ENCODE measurements at regions not wholly inside any gene's neighbourhood (a gene's known extent, or its start where the extent isn't known, plus 50 kb on each side); places are given as distances from the start of the nearest gene placed in this dataset.

DNA sequence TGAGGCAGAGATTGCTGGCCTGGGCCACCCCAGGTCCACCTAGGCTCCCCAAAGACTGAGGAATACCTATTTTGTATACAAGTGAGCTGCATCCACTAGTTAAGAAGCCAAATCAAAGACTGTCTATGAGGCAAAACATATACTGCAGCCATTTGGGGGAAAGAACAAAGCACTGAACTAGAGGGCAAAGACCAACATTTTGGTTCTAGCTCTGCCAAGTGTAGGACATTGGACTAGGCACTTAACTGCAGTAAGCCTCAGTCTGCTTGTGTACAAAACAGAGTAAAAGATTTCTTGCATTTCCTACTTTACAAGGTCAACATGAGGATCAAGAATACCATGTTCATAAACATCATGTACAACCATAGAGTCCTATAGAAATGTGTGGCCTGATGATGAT lies 94.8 kb upstream of the CYP1B1 start:
- no peak for DNase-seq

DNA sequence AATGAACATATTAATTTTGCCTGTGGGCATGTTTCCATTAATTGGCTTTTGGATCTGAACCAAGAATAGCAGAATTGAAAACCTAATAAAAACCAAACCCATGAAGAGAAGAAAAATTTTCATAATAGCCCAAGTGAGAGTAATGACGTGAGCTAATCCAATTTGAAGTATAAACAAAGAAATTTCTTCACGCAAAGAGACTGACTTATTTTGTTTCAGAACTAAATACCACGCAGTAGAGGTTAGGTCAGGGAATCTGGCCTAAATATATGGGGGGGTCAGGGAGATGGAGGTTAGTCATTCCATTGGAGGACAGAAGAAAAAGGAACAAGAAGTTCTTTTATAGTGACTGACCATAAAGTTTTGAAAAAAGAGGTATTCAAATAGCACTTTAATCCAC lies 94.1 kb upstream of the CYP1B1 start:
- no peak for DNase-seq

DNA sequence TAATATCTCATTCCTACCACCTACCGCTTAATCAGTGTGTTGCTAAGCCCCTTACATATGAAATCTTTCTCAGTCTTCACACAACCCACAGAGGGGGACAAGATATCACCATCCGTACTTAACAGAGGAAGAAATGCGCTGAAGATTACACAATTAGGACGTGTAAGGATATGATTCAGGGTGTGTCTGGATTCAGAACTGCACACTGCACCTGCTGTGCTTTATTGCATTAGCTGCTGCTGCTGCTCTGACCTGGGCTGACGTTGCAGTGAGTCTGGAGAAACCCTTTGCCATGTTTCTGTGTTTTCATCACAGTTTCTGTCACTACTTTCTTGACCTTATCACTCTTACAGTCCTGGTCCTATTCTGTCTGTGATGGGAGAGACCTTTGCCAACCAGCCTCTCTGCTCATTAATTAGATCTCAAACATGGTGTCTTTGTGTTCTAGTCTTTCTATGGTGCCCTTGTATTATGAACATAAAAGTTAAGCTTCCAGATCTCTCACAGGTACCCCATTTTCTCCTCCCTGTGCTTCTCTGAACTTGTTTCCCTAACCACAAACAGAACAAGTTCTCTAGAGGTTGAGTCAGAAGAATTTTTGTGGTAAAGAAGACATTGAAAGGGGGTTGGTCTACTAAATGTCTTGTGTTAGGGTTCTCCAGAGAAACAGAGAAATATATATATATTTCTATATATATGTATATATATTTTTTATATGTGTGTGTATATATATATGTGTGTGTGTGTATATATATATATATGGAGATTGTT lies 92.9 kb upstream of the CYP1B1 start:
- DNase-seq: peak; percentile 69

DNA sequence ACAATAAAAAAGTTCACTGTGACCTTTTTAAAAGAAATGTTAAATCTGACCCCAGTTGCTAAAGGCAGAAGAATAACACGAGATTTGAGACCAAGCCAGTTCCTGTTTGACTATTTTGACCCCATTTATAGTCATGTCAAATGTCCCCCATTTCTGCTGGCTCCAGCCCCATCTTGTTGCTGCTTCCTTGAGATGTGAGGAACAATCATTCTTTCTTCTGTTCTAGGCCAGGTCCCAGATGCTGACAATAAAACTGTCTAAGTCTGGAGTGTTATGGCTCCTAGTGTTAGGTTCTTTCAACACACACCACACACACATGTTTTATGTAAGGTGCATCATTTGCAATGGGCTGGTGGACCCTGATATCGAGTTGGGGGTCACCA lies 92.0 kb upstream of the CYP1B1 start:
- no peak for DNase-seq

DNA sequence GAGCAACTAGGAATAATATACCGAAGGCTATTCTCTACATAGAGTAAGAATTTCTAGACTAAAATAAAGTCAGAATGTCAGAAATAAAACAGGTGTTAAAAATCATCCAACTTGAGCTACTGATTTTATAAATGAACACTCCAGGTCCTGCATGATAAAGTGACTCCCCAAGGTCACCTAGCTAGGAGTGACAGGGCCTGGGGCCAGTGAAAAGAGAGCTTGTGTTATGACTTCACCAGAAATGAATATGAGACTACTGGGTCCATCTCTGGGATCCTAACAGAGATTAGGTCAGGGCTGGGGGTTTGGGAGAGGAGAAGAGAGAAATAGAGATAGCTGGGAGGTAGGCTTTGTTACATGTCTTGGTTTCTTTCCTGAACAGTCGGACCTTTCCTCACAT lies 89.7 kb upstream of the CYP1B1 start:
- no peak for DNase-seq

DNA sequence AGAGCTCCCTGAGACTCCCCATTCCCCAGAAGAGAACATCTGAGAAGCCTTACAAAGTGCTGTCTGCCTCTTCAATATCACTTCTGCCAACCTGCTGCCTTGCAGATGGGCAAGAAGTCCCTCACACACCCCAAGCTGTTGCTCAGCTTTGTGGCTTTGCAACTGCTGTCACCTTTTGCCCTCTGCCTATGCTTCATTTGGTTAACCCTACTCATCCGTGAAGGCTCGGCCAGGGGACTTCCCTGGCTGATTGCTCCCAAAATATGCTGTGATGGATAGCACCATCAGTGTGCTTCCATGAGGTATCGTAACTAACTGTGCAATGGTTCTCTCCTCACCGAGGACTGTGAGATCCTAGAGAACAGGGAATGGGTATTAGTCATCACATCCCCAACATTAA lies 88.9 kb upstream of the CYP1B1 start:
- DNase-seq: peak; percentile 44

DNA sequence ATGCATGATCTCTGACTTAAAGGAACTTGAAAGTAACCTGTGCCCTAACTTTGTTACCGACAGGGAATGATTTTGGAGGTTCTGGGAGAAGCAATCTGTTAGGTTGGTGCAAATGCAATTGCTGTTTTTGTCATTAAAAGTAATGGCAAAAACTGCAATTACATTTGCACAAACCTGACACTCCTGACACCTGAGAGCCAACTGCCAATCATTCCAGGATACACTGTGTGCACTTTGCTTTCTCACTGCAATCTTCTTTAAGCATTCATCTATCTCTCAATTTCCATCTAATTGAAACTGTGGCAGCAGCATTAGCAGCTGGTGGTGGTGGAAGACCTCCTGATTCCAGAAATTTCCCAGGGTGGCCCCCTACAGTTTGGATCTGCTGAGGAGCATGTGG lies 87.6 kb upstream of the CYP1B1 start:
- no peak for DNase-seq

DNA sequence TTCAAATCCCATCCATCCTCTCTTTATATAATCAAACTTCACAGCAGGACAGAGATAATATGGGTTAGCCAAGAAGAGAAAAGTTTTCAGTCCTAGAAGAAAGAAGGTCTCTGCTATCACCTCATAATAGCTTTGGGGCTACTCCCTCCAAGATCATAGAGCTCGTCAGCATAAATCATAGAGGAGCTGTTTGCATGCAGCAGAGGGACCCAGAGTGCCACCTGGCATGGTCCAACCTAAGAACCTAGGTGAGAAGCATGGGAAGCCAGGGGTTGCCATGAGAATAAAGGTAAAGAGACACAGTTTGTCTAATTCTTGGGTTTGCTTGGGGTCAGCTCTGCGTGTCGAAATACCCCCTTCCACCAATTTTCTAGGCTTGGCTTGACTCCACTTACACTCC lies 87.1 kb upstream of the CYP1B1 start:
- no peak for DNase-seq

DNA sequence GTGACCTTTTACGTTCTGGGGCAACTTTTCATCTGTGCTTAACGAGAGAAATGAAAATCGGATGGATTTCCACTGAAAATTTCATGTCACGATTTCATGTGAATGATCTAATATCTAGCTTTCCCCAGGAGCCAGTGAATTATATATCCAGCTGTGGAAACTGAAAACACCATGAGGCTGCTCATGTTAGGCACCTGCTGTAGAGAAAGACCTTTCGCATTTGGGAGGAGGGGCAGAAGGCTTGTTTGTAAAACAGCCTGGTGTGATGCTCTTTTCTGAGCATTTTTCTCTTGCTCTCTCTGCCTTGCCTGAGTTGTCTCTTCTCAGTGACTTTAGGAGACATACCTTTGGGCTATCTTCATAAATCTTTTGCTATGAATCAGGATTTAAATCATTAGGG lies 84.6 kb upstream of the CYP1B1 start:
- DNase-seq: no peak

DNA sequence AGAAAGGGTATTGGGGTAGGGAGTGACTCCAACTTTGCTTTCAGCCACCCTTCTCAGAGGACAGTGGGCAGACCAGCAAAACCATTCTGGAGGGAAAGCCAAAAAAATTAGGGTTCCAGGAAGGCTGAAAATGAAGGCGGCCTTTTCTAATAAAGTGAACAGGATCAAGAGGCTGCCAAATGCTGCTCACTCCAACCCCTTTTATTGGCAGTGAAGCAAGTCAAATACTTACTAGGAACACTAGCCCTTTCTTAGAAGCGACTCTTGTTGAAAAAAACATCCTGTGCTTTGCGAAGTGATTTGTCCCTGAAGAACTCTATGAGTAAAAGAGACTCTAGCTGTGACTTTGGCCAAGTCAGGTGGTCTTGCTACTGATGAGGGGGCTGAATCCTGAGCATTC lies 83.6 kb upstream of the CYP1B1 start:
- no peak for DNase-seq

DNA sequence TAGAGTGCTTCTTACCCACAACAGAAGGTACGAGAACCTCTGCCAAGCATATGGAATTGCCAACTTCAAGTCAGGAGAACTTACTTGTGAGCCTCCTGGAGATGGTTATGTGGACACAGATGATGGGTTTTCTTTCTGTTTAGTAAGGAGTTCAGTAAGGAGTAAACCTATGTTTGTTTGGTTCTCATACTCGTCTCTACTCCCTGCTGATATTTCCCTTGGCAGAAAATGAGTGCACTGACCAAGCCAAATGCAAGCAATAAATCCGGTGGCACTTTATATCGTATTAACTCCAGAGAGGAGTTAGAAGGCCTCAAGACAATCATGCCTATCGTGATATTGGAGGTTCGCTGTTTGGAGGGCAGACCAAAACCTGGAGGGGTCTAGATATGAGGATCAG lies 83.2 kb upstream of the CYP1B1 start:
- DNase-seq: no peak

DNA sequence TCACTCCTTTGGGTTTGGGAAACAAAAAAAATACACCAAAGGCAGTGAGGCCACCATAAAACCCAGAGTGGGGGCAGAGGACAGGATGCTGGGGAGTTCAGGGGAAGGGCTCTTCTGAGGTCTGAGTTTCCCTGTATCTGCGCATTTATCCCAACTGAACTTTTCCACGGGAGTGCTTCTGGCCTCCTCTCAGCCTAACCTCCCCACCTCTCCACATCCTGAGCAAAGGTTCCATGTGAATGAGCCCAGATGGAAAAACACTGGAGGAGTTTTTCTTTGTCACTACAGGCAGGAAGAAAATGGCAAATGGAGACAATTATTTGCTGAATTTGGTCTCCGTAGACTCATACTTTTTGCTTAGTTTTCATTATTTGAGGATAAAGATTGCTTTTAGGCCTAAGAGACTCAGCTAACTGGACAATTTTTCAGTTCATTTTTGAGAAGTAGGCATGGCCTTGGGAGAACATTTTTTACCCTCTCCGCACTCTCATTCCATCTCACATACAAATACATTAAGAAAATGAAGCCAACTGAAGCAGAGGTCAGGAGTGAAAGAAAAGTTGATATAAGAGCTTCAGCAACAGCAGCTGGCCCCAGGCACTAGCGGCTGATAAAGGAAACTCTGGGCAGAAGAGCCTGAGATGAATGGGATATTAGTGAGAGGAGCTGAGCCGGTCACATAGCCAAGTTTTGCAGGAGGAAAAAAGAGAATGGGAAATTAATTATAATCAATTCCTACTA lies 82.6 kb upstream of the CYP1B1 start:
- DNase-seq: no peak

DNA sequence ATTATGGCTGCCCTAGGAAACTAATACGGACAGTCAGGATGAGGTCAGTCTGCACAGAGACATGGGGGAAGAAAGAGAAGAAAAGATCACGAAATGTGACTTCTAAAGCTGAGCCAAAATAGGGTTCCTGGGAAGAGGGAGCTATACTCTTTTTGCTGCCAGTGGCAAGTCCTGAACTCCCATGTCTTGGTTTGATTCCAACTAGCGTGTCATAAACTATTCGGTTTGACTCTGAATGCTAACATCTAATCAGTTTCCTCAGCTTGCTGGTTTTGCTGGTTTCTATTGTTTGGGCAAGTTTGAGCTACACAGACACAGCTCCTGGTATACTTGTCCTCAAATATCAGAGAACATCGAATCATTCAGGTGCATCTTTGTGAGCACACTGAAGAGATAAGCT lies 80.5 kb upstream of the CYP1B1 start:
- DNase-seq: no peak

DNA sequence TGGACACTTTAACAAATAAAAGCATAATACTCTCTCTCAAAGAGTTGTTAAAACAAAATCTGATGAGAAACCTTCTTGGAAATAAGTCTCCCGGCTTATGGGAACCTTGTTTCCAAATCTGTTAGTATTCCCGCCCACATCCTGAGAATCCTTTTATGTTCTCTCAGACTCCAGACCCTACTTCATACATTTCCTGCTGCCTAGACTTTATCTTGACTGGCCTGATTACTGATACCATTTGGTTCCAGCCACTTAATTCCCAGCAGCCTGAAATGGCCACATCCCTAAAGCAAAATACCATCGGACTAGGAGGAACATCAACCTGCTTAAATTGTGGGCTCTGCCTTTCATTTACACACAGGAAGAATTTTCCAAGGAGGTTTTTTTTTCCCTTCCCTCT lies 79.1 kb upstream of the CYP1B1 start:
- no peak for DNase-seq

DNA sequence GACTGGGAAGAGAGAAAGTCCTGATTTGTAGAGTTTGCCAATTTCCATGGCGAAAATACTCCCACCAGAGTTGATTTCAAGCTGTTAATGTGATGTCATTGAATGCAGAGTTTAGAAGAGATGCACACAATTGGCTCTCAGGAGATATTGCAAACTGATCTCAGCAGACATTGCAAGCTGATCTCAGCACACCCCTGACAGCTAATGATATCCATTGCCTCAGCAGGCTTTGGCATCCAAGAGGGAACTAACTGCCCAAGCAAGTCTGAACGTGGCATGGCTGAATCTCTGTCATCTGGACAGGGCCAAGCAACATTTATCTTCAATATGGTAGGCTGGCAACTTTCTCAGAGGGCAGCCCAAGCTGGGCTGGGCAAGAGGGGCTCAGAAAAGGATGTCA lies 78.4 kb upstream of the CYP1B1 start:
- no peak for DNase-seq

DNA sequence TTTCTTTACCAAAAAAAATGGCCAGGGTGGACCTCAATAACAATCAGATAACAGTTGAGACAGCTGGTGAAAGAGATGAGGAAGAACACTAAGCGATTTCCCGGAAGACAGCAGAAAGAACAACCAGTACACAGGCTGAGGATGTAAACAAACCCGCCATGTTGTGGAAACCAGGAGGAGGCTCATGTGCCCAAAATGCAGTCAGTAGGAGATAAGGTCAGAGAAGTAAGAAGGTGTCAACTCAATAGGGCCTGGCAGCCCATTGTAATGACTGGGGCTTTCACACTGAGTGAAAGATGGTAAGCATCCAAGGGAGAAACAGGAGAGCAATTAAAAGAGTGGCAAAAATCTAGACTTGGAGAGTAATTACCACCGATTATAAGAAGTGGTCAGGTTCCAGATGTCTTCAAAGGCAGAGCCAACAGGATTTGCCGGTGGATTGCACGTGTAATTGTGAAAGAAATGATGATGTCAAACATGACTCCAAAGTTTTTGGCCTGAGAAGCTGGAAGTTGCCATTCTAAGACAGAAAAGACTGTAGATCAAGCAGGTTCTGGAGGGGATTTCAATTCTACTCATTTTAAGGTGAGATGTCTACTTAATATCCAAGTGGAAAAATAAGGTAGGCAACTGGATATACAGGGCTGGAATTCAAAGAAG lies 77.7 kb upstream of the CYP1B1 start:
- no peak for DNase-seq

DNA sequence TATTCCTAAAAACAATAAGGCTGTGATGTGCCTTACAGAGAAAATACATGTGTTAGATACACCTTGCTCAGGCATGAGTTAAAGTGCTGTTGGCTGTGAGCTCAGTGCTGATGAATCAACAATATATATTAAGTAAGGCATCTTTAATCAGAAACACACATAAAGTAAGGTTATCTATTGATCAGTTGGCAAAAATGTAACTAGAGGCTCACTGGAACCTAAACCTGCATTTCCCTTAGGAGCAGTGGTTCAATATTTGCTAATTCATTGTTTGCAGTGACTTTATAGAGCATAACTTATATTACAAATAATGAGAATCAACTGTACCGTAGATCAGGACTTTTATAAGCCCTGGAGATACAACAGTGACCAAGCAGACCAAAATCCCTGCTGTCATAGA lies 77.0 kb upstream of the CYP1B1 start:
- no peak for DNase-seq

DNA sequence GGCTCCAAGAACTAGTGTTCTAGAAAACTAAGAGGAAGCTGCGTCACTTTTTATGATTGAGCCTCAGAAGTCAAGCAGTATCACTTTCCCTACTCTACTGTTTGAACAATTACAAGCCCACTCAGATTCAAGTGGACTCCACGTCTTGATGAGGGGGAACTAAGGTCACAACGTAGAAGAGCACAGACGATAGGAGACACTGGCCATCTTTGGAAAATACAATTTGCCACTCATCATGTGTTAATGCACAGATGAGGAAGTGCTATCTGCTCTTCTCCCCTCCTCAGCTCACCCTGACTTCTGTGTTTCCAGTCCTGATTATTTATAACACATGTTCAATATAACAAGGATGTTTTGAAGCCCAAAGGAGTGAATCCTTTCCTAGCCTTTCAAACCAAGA lies 76.1 kb upstream of the CYP1B1 start:
- DNase-seq: peak; percentile 32

DNA sequence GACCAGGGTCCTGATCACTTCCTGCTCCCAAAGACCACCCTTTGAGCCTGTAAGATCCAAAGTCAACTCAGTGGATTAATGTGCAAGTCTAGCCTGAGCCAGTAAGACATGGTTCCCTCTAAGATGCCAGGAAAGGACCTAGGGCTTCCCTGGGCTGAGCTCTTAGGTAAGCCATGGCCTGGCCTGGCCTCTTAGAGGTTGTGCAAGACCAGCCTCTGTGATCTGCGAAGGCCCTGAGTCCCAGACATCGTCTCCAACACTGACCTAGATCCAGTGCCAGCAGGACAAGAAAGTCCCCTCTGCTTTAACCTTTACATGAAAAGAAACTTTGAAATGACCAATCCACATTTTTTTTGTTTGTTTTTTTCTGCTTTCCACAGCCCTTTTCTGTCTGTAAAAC lies 73.6 kb upstream of the CYP1B1 start:
- DNase-seq: no peak

DNA sequence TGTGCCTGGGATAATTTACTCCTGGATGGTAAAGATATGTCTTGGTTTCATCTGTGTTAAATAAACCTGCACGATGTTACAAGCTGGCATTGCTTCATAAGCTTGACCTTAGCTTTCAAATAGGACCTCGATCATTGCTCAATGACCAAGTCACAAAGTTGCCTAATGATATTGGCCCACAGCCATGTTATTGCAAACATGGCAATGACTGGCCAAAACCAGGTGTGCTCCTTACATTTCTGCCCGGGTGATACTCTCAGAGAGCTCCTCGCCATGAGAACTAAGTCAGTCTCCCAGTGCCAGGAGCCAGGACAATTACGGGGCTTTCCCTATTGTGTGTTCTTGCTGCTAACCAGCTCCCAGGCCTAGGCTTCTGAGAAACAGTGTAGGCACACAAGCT lies 72.5 kb upstream of the CYP1B1 start:
- peak; percentile 57 for DNase-seq

DNA sequence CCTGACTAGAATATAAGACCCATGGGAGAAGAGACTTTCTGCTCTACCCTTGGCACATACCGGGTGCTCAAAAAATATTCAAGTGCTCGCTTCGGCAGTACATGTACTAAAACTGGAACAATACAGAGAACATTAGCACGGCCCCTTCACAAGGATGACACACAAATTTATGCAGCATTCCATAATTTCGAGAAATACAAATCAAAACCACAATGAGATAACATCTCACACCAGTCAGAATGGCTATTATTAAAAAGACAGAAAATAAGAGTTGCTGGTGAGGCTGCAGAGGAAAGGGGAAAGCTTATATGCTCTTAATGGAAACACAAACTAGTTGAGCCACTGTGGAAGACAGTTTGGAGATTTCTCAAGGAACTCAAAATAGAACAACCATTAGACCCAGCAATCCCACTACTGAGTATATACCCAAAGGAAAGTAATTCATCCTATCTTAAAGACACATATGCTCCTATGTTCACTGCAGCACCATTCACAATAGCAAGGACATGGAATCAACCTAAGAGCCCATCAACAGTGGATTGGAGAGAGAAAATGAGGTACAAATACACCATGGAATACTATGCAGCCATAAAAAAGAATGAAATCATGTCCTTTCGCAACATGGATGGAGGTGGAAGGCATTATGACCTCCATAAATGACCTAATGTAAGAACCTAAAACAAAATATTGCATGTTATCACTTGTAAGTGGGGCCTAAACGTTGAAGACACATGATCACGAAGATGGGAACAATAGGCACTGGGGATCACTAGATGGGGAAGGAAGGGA lies 71.6 kb upstream of the CYP1B1 start:
- no peak for DNase-seq

DNA sequence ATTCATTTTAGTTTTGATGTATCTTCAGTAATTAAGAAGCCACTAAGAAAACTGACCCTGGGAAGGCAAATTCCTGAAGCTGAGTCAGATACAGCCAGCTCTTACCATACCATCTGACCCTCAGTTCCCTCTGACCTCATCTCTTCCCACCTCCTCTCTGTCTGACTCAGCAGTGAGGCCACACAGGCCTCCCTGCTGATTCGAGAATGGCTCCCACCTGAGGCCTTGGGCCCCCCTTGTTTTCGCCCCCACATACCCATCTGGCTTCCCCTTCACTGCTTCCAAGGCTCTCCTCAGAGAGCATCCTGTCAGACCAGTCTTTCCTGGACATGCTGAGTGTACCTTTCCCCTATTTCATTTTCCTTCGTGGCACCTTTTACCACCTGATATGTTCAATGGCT lies 71.0 kb upstream of the CYP1B1 start:
- peak; percentile 55 for DNase-seq

DNA sequence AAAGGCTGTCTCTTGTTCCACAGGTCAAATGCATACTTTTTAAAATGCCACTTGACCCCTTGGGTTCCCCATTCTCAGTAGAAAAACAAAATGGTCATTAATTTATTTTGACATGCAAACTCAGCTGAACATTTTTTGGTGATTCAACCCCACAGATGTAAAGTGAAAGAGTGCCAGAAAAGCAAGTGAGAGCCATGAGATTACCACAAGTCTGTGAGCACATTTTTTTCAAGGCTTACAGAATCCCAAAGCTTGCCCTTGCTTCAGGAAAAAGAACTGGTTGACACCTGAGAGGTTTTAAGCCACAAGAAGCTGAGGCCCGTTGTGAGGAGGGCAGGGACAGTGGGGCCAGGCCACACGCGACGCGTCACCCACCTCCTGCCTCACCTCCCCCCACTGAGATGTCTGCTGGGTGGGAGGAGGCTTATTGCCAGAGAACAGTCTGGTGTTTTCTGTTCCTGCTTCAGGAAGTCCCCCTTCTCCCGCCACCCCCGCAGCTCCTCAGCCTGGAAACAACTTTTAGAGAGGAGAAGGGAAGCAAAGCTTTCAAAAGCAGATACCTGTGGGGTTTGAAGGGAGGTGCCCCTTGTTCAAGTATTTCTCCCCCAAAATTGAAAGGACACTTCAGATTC lies 70.4 kb upstream of the CYP1B1 start:
- DNase-seq: peak; percentile 37

Measured in MV-4-11 (cell line).